Tibial nerve (tissue), 4 donors: ENCODE measurements at regions not wholly inside any gene's neighbourhood (a gene's known extent, or its start where the extent isn't known, plus 50 kb on each side); places are given as distances from the start of the nearest gene placed in this dataset.

Experiments used
- DNase-seq, 2 donors: peaks; one replicate each; pipeline ENCODE4 v3.0.0-alpha.2; 2019; ENCODE audit warnings: low spot score in 2 of 2
- H3K27ac ChIP-seq, 4 donors: fragments of 200-600 bp; sonication (generic) in 3 of 4; one replicate each; pipeline ENCODE4 v1.5.1; 2017 to 2019; ENCODE audit warnings: mild to moderate bottlenecking in 1 of 4
- H3K27me3 ChIP-seq, 2 donors: fragments of 200-600 bp; sonication (generic) in 1 of 2; one replicate each; pipeline versions ENCODE4 v1.5.1 to v1.6.0; 2017 to 2019
- H3K36me3 ChIP-seq, 3 donors: fragments of 200-600 bp; sonication (generic); one replicate each; pipeline ENCODE4 v1.5.1; 2018 to 2019
- H3K4me1 ChIP-seq, 4 donors: fragments of 200-600 bp; sonication (generic) in 3 of 4; one replicate each; pipeline ENCODE4 v1.5.1; 2017 to 2019
- H3K4me3 ChIP-seq, 4 donors: fragments of 200-600 bp; sonication (generic) in 3 of 4; one replicate each; pipeline ENCODE4 v1.5.1; 2017 to 2019; ENCODE audit warnings: mild to moderate bottlenecking in 1 of 4, moderate library complexity in 1 of 4
- H3K9me3 ChIP-seq, 4 donors: fragments of 200-600 bp; sonication (generic) in 3 of 4; one replicate each; pipeline ENCODE4 v1.5.1; 2017 to 2019
- EP300 ChIP-seq, 2 donors: sonication (generic); formaldehyde crosslinking; IDR thresholded peaks; one replicate each; pipeline ENCODE4 v1.6.1; 2017; ENCODE audit warnings: antibody characterized with exemption in 2 of 2, mild to moderate bottlenecking in 1 of 2
- POLR2A ChIP-seq, 2 donors: fragments of 450-650 bp; IDR thresholded peaks; one replicate each; pipeline ENCODE4 v1.6.1; 2017; ENCODE audit warnings: antibody characterized with exemption in 2 of 2, mild to moderate bottlenecking in 2 of 2, moderate library complexity in 2 of 2
- WGBS, 2 donors: methylation state at CpG; one replicate each; pipeline ENCODE4 v1.1.5; 2018; 5-methylcytosine and 5-hydroxymethylcytosine counted together
- TF ChIP-seq, protein P1 (sequence below), 5 experiments: fragments of 200-600 bp in 3 of 5; fragments of 450-650 bp in 2 of 5; sonication (generic) in 3 of 5; IDR thresholded peaks; one replicate each; pipeline ENCODE4 v1.5.1; 2016 to 2019; ENCODE audit warnings: antibody characterized with exemption in 5 of 5, mild to moderate bottlenecking in 3 of 5, moderate library complexity in 2 of 5

DNA sequence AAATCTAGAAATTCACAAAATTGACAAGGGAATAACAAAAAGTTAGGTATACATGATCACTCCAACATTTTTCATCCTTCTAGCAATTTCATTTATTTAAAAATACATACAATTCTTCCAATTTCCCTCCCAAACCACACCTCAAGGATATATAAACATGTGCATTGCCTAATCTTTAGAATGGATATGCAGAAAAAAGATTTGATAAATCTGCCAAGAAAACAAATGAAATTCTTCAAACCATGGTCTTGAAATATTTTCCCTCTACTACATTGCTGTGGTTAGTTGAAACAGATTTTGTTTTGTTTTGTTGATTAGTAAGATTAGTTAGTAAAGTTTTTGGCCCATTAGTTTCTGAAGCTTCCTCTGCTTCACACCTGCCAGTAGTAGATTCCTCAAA is 703.3 kb upstream of the CCDC179 start:
- no peak for DNase-seq
- TF ChIP-seq EP300 (IDR thresholded peaks at IDR 0.05) (no peak), POLR2A (IDR thresholded peaks at IDR 0.05) (no peak)
- TF ChIP-seq, protein P1, sequence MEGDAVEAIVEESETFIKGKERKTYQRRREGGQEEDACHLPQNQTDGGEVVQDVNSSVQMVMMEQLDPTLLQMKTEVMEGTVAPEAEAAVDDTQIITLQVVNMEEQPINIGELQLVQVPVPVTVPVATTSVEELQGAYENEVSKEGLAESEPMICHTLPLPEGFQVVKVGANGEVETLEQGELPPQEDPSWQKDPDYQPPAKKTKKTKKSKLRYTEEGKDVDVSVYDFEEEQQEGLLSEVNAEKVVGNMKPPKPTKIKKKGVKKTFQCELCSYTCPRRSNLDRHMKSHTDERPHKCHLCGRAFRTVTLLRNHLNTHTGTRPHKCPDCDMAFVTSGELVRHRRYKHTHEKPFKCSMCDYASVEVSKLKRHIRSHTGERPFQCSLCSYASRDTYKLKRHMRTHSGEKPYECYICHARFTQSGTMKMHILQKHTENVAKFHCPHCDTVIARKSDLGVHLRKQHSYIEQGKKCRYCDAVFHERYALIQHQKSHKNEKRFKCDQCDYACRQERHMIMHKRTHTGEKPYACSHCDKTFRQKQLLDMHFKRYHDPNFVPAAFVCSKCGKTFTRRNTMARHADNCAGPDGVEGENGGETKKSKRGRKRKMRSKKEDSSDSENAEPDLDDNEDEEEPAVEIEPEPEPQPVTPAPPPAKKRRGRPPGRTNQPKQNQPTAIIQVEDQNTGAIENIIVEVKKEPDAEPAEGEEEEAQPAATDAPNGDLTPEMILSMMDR (IDR thresholded peaks at IDR 0.05) = no peak
- no peak overlapping the region for H3K27ac ChIP-seq

GRCh38 chr11:23564370-23564769 is 704.1 kb upstream of the CCDC179 start:
- WGBS, 2 donors = 85 to 86% methylated on average over 2 of the region's 2 CpGs
- H3K27ac ChIP-seq = no peak overlapping the region
- no peaks in the 10 kb centered on the region for H3K4me1 ChIP-seq
- DNase-seq = no peak
- H3K27me3 ChIP-seq = no peaks in the 10 kb centered on the region
- TF ChIP-seq POLR2A (IDR thresholded peaks at IDR 0.05) = no peak
- TF ChIP-seq EP300 (IDR thresholded peaks at IDR 0.05) = no peak
- TF ChIP-seq, protein P1 (IDR thresholded peaks at IDR 0.05) = no peak
- H3K4me3 ChIP-seq = no peak overlapping the region
- no peaks in the 10 kb centered on the region for H3K36me3 ChIP-seq
- H3K9me3 ChIP-seq = no peaks in the 10 kb centered on the region

More for the DNA sequence above, 703.3 kb upstream of the CCDC179 start:
- Histone ChIP-seq H3K4me1 (no peaks in the 10 kb centered on the region), H3K36me3 (no peaks in the 10 kb centered on the region), H3K27me3 (no peaks in the 10 kb centered on the region), H3K4me3 (no peak overlapping the region), H3K9me3 (no peaks in the 10 kb centered on the region)

DNA sequence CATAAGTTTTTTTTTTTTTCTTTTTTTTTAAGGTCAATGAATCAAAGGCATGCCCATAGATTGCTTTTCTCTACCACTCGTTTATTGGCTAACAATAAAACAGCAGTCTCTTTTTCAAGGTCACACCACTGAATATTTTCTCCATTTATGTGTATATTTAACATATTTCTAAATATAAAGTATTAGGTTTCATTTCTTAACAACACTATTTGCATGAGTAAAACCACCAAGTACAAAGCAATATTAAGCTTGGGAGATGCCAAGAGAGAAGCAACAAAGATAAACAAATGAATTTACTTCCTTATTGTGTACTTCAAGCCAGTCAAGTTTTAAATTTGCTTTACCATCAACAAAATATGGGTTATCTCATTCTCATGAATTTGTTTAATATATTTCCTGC is 708.9 kb upstream of the CCDC179 start:
- Histone ChIP-seq H3K9me3 (no peaks in the 10 kb centered on the region), H3K36me3 (no peaks in the 10 kb centered on the region), H3K4me1 (no peaks in the 10 kb centered on the region), H3K27me3 (no peaks in the 10 kb centered on the region), H3K27ac (no peak overlapping the region), H3K4me3 (no peak overlapping the region)
- no peak for TF ChIP-seq POLR2A (IDR thresholded peaks at IDR 0.05)
- TF ChIP-seq, protein P1 (IDR thresholded peaks at IDR 0.05) = no peak
- DNase-seq = no peak
- WGBS, 2 donors = 54 to 71% methylated on average over 1 of the region's 1 CpG

DNA sequence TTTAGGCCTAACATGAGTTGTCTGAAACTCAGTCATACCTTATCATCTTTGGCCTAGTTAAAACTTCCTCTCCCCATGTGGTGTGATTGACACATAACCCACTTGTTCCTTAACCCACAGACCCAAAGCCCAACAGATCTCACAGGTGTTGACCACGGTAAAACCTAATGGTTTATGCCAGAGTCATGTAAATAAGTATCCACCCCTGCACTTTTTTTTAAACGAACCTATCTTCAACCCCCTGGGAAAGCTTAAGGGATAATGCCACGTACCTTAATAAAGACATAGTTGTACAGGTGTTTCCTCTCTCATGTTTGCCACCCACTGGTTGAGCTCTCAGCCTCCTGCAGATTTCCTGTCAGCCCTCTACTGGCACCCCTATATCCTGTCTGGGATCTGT is 709.3 kb upstream of the CCDC179 start:
- Histone ChIP-seq H3K9me3 (no peaks in the 10 kb centered on the region), H3K4me1 (no peaks in the 10 kb centered on the region), H3K27ac (no peak overlapping the region), H3K27me3 (no peaks in the 10 kb centered on the region), H3K4me3 (no peak overlapping the region), H3K36me3 (no peaks in the 10 kb centered on the region)
- TF ChIP-seq, protein P1 (IDR thresholded peaks at IDR 0.05) = no peak
- no peak for DNase-seq
- 62 to 75% methylated on average over 3 of the region's 3 CpGs for WGBS, 2 donors

DNA sequence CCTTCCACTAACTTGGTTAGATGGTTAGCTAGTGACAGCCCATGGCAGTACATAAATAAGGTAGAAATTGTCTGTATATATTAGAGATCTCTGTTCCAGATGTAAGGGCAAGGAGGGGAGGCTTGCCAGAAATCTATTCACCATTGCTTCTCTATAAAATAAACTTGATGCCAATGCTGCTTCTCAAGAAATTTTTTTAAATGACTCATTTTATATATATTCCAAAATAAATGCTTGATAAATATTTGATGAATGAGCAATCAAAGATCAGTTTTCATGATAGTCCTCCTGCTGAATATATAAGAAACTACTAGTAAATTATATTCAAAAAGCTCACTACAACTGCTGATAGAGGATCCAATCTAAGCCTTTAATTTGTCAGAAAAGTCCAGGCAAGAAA is 710.6 kb upstream of the CCDC179 start:
- H3K4me1 ChIP-seq = no peaks in the 10 kb centered on the region
- H3K27me3 ChIP-seq = no peaks in the 10 kb centered on the region
- DNase-seq = no peak
- no peaks in the 10 kb centered on the region for H3K9me3 ChIP-seq
- TF ChIP-seq, protein P1 (IDR thresholded peaks at IDR 0.05) = no peak
- TF ChIP-seq EP300 (IDR thresholded peaks at IDR 0.05) (no peak), POLR2A (IDR thresholded peaks at IDR 0.05) (no peak)
- no peak overlapping the region for H3K27ac ChIP-seq
- H3K36me3 ChIP-seq = no peaks in the 10 kb centered on the region
- no peak overlapping the region for H3K4me3 ChIP-seq
